ENCODE measurements at regions not wholly inside any gene's neighbourhood (a gene's known extent, or its start where the extent isn't known, plus 50 kb on each side); places are given as distances from the start of the nearest gene placed in this dataset.

DNA sequence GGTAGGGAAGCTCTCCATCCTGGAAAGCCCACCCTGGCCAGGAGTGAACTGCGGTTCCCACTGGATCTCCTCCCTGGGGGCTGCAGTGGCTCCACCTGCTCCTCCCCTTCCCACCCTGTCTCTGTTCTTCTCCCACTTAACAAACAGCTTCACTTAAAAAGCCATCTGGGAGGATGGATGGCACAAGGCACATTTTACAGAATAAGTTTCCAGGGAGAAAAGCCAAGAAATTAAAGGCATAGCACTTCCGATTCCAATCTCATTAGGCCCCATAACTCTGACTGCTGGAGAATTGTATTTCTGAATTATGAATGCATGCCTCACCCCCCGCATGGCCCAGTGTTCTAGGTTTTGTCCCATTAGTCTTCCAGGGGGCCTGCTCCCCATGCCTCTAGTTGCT is 718.3 kb downstream of the PTPRU start:
- TF ChIP-seq EZH2phosphoT487 (IDR thresholded peaks at IDR 0.05; ENCODE audit: borderline replicate concordance) = no peak
- no peak for TF ChIP-seq CTCF (conservative IDR thresholded peaks at IDR 0.05; ENCODE audit: low read length)
